Mucosa of descending colon (tissue), 3 donors: ENCODE measurements at regions not wholly inside any gene's neighbourhood (a gene's known extent, or its start where the extent isn't known, plus 50 kb on each side); places are given as distances from the start of the nearest gene placed in this dataset.

Experiments used
- ATAC-seq: fragments of 200-7000 bp; cut with Tn5 transposase; one replicate; pipeline ENCODE4 v1.9.1; 2020; ENCODE audit warnings: mild to moderate bottlenecking, moderate library complexity
- DNase-seq, 3 donors: peaks; one replicate each; pipeline ENCODE4 v3.0.0-alpha.2; 2020
- H3K36me3 ChIP-seq: fragments of 200-600 bp; one replicate; pipeline ENCODE4 v1.8.0; 2021; ENCODE audit warnings: low read depth, mild to moderate bottlenecking
- H3K4me1 ChIP-seq: fragments of 200-600 bp; one replicate; pipeline ENCODE4 v1.8.0; 2021; ENCODE audit warnings: low read depth, mild to moderate bottlenecking
- H3K4me3 ChIP-seq: fragments of 200-600 bp; one replicate; pipeline ENCODE4 v1.8.0; 2021; ENCODE audit warnings: mild to moderate bottlenecking
- H3K9me3 ChIP-seq: fragments of 200-600 bp; one replicate; pipeline ENCODE4 v1.8.0; 2021; ENCODE audit warnings: mild to moderate bottlenecking
- CTCF ChIP-seq: fragments of 200-600 bp; IDR thresholded peaks from one replicate; pipeline ENCODE4 v1.8.0; 2022; ENCODE audit warnings: antibody characterized with exemption, mild to moderate bottlenecking
- intact Hi-C, 2 donors: fragments of 100-400 bp; cut with DNase I in 1 of 2; cut with micrococcal nuclease in 1 of 2; formaldehyde crosslinking; loops; one replicate each; pipeline versions ENCODE4 v1.11.0 to v1.11.1; 2022; cut with DNase I, micrococcal nuclease
- donor health status: DM: no; HTN: no; CAD: no; lungs with moderate emphysema.
- donor health status: DM: no; HTN: no; CAD: no.
- donor health status: DM: no; HTN: yes; CAD: no.

DNA sequence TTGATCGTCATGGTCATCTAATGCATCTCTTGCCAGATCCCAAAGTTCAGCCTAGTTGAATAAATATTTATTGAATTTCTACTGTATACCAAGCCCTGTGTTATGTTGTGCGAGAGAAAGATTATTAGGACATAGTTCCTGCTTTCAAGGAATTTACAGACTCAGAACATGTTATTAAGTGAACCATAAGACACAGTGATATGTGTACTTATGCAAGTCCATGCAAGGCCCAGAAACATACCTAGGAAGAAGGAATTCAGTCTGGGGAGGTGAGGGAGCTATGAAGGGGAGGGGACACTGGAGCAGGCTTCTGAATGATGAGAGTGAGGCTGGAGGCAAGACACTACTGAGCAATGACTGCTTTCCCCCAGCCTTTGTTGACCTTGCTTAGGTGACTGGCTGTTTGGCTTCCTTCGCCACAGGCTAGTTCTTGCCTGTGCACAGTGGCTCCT is 81.4 kb downstream of the ACAA2 start:
- ATAC-seq = no peak
- Histone ChIP-seq H3K4me1 (peaks cover 4% of the 10 kb centered on the region), H3K9me3 (no peaks in the 10 kb centered on the region), H3K36me3 (no peaks in the 10 kb centered on the region), H3K4me3 (no peak overlapping the region)
- intact Hi-C loops = no loop called here
- no peak for DNase-seq
- no peak for TF ChIP-seq CTCF

DNA sequence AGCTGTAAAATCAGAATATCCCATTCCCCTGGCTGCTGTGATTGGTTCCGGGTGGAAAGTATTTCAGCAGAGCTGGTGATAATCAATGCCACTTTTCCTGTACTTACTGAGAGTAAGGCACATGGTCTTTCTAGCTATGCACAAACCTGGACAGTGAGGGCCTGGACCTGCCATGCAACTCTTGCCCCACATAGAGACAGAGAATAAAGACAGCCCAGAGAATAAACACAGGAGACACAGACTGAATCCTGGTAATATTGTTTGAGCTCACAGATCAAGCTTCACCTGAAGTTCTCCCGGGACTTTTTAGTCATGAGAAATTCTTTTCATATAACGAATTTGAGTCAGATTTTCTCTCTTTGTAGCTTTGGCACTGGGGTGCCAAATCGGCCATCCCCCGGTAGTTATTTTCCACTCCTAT is 81.9 kb downstream of the ACAA2 start:
- H3K4me1 ChIP-seq = peaks cover 4% of the 10 kb centered on the region
- no peak for ATAC-seq
- intact Hi-C loops = no loop called here
- H3K4me3 ChIP-seq = no peak overlapping the region
- no peak for DNase-seq
- no peak for TF ChIP-seq CTCF
- H3K36me3 ChIP-seq = no peaks in the 10 kb centered on the region
- no peaks in the 10 kb centered on the region for H3K9me3 ChIP-seq

- Histone ChIP-seq H3K9me3 (no peaks in the 10 kb centered on the region), H3K4me3 (no peak overlapping the region), H3K36me3 (no peaks in the 10 kb centered on the region), H3K4me1 (peaks cover 4% of the 10 kb centered on the region)
- intact Hi-C loops = no loop called here
- peak in 1 of 3 donors; percentile 54 for DNase-seq
- ATAC-seq = peak; percentile 52
- TF ChIP-seq CTCF = no peak
Observed at GRCh38 chr18:49730951-49731391, 82.4 kb downstream of the ACAA2 start.

DNA sequence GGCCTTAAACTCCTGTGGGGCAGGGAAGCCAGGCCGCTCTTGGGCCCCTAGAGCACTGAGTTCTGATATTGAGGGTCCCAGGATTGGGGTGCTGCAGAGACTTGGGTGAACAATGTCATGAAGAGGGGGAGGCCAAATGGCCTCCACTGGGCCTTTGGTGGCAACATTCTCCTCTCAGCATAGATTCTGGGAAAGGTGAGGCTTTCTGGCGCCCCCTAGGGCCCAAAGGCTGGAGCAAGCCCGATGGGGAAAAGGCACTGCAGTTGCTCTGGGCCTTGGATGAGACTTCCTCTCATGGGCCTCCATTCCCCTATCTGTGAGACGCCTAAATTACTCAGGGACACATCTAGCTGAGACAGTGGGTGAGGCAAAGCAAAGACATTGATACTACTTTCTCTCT is 84.8 kb downstream of the ACAA2 start:
- TF ChIP-seq CTCF = peak; percentile 48
- DNase-seq (peak; percentile 64 to 85 (median 85)), ATAC-seq (peak; percentile 64)
- intact Hi-C loops = no loop called here
- Histone ChIP-seq H3K4me3 (no peak overlapping the region), H3K36me3 (no peaks in the 10 kb centered on the region), H3K9me3 (no peaks in the 10 kb centered on the region), H3K4me1 (peaks cover 4% of the 10 kb centered on the region)

GRCh38 chr18:49727816-49728215 is 85.5 kb downstream of the ACAA2 start:
- TF ChIP-seq CTCF = no peak
- intact Hi-C loops = no loop called here

DNA sequence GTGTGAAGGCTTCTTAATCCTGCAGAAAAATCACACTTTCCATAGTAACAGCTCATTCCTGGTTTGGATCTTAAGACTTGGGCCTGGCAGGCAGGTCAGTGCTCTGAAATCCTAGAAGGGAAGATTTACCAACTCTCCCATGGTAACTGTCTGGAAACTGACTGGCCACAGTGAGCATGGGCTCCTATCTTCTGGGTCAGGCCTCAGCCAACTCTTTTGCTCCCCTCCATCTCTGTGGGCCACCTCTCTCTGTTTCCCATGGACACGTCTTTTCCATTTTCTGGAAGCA is 86.7 kb downstream of the ACAA2 start:
- no peaks in the 10 kb centered on the region for H3K36me3 ChIP-seq
- ATAC-seq (no peak), DNase-seq (no peak)
- H3K9me3 ChIP-seq = no peaks in the 10 kb centered on the region
- TF ChIP-seq CTCF = no peak
- no peak overlapping the region for H3K4me3 ChIP-seq
- intact Hi-C loops = no loop called here
- H3K4me1 ChIP-seq = peaks cover 16% of the 10 kb centered on the region

More at GRCh38 chr18:49727816-49728215, 85.5 kb downstream of the ACAA2 start:
- DNase-seq = no peak
- peaks cover 11% of the 10 kb centered on the region for H3K4me1 ChIP-seq
- no peaks in the 10 kb centered on the region for H3K9me3 ChIP-seq
- no peak for ATAC-seq
- no peak overlapping the region for H3K4me3 ChIP-seq
- H3K36me3 ChIP-seq = no peaks in the 10 kb centered on the region
